ENCODE measurements at regions not wholly inside any gene's neighbourhood (a gene's known extent, or its start where the extent isn't known, plus 50 kb on each side); places are given as distances from the start of the nearest gene placed in this dataset.
"Not testable (repeated sequence)": the region's sequence is repeated elsewhere in the genome, so short reads cannot be mapped to it uniquely, and the experiment has no call there.

DNA sequence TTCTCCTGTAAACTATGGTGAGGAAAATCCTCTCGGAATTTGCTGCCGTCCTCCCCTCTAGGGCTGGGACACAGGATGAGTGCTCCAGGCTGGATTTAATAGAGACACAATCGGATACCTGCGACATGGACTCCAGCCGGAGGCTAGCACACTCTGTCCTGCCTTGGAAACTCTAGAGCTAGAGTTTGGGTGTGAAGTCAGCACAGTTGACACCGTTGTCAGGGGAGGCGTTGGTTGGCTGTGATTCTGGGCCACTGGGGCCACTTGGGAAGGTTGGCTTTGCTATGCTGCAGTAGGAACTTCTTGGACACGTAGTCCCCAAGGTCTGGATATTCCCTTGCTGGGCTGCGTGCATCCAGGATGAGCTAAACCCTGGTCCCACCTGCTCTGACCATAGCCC, 169.4 kb downstream of the NRN1 start:
- H3K4me3 ChIP-seq (ENCODE audit: low read depth, low read length) = no peak overlapping the region
- no peak for DNase-seq (ENCODE audit: low read depth)
- TF ChIP-seq, protein P1, sequence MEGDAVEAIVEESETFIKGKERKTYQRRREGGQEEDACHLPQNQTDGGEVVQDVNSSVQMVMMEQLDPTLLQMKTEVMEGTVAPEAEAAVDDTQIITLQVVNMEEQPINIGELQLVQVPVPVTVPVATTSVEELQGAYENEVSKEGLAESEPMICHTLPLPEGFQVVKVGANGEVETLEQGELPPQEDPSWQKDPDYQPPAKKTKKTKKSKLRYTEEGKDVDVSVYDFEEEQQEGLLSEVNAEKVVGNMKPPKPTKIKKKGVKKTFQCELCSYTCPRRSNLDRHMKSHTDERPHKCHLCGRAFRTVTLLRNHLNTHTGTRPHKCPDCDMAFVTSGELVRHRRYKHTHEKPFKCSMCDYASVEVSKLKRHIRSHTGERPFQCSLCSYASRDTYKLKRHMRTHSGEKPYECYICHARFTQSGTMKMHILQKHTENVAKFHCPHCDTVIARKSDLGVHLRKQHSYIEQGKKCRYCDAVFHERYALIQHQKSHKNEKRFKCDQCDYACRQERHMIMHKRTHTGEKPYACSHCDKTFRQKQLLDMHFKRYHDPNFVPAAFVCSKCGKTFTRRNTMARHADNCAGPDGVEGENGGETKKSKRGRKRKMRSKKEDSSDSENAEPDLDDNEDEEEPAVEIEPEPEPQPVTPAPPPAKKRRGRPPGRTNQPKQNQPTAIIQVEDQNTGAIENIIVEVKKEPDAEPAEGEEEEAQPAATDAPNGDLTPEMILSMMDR (IDR thresholded peaks at IDR 0.05; ENCODE audit: control insufficient read depth, extremely low read depth, insufficient read depth) = no peak

DNA sequence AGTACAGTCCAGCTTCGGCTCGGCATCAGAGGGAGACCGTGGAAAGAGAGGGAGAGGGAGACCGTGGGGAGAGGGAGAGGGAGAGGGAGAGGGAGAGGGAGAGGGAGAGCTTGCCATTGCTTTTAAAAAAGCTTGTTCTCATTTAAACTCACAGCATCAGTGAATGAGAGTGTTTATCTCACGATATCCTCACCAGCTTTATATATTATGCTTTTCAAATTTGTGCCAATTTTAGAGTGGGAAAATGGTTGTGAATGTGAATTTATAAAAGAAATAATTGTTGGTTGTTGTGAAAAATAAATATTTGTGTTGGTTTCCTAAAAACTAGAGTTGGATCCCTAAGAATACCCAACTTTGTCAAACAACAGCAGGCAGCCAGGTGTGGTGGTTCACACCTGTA, 170.1 kb downstream of the NRN1 start:
- DNase-seq (ENCODE audit: low read depth); H3K4me3 ChIP-seq (ENCODE audit: low read depth, low read length): not testable (repeated sequence)

DNA sequence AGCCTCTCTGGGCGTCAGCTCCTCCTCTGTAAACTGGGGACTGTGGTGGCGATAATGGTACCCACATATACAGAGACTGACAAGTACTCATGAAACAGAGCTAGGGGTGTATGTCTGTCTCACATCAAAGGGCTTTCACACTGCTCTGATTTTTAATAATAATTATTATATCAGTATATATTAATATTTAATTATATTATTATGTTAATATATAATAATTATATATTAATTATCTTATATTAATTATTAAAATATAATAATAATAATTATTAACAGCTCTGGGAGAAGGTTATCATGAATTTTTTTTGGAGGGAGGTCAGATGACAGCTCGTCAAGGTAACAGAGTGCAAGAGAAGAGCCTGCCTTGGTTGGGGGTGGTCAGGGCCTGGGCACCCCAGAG, 173.6 kb downstream of the NRN1 start:
- TF ChIP-seq, protein P1 (IDR thresholded peaks at IDR 0.05; ENCODE audit: control insufficient read depth, extremely low read depth, insufficient read depth) = no peak
- DNase-seq (ENCODE audit: low read depth) = no peak
- H3K4me3 ChIP-seq (ENCODE audit: low read depth, low read length) = no peak overlapping the region

DNA sequence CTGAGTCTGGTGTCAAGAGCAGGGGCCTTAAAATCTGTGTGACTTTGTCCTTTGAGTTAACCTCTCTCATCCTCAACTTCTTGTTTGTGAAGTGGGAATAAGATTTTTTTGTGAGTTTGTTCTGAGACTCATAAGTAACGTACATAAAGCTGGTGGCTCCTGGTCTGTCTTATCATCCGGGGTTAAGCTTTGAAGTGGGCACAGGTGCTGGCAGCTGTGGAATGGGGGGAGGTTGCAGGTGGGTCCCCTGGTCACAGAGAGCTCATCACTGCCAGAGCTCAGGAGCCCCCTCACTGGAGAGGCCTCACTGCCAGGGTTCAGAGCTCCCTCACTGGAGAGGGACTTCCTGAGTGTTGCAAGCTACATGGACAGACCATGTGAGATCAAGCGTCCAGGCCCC, 174.1 kb downstream of the NRN1 start:
- H3K4me3 ChIP-seq (ENCODE audit: low read depth, low read length) = no peak overlapping the region
- TF ChIP-seq, protein P1 (IDR thresholded peaks at IDR 0.05; ENCODE audit: control insufficient read depth, extremely low read depth, insufficient read depth) = no peak
- no peak for DNase-seq (ENCODE audit: low read depth)

DNA sequence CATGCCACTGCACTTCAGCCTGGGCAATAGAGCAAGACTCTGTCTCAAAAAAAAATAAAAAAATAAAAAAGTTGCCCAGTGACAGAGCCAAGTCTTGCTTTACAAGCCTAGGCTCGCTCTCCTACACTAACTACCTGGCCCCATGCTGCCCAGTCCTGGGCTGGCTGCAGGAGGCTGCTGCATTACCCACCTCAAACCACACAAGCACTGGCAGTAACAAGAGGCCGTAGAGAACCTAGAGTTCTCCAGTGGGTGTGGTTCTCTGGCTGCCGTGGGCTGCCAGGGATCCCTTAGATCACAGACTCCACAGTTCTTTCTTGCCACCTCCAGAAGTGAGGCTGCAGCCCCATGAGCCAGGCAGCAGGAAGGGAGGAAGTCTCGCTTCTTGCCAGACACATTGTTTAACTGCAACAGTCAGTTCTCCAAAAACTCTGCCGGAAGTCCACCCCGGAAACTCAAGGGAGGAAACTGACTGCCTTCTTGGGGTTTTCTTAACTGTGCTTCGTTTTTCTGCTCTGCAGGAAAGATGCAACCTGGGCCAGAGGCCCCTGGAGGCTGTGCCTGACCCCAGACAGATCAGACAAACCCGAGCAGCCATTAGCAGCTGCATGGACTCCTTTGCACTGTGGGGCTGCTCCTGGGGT, 175.4 kb downstream of the NRN1 start:
- not testable (repeated sequence) for DNase-seq (ENCODE audit: low read depth); H3K4me3 ChIP-seq (ENCODE audit: low read depth, low read length)

DNA sequence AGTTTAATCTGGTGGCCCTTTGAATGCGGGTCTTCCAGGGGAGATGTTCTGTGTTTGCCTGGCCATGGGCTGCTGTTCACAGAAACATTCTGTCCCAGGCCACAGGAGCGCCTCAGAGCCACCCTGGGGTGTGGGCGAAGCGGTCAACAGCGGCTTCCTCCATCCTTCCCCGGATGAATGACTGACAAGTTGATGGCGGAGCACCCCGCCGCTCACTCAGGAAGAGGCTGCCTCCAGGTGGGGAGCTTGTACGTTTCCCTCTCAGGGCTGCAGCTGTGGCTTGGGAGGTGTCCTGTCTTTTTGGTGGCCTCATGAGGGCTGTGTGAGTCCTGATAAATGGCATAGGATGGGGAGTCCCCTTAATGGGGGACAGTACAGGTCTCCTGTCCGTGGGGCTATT, 178.4 kb downstream of the NRN1 start:
- DNase-seq (ENCODE audit: low read depth) = no peak
- TF ChIP-seq, protein P1 (IDR thresholded peaks at IDR 0.05; ENCODE audit: control insufficient read depth, extremely low read depth, insufficient read depth) = no peak
- no peak overlapping the region for H3K4me3 ChIP-seq (ENCODE audit: low read depth, low read length)

DNA sequence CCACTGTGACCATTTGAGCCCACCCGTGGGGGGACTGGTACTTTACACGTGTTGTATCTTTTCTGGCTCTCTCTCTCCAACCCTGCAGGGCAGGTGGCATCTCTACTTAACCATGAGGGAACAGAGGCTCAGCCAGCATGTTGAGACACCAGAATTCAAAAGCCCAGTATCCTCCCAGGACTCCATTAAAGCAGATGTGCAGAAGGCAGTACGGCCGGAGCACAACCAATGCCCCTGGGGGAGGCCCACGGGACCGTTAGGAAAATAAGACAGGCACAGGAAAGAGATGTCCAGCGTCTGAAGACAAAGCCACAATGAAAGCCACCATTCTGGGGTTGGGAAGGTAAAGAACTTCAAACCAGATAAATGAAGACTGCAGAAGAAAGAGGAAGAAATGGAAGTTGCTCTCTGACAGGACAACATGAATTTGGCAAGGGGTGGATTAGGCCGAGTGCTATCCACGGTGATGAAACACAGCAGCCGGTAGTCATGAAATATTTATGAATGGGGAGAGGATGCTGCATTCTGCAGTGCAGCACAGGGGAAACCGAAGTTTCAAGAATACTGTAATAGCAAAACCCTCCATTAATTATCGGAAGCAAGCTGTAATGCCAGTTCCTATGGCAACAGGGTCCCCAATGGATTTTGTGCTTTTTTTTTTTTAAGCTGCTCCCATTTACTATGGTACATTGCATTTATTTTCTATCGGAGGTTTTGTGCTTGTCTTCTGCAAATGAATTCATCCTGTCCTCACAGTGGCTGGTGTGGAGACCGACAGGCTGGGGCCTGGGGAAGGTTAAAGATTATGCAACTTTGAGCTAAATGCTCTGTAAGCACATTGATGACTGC, 179.4 kb downstream of the NRN1 start:
- TF ChIP-seq, protein P1 (IDR thresholded peaks at IDR 0.05; ENCODE audit: control insufficient read depth, extremely low read depth, insufficient read depth) = no peak
- no peak for DNase-seq (ENCODE audit: low read depth)
- H3K4me3 ChIP-seq (ENCODE audit: low read depth, low read length) = no peak overlapping the region

DNA sequence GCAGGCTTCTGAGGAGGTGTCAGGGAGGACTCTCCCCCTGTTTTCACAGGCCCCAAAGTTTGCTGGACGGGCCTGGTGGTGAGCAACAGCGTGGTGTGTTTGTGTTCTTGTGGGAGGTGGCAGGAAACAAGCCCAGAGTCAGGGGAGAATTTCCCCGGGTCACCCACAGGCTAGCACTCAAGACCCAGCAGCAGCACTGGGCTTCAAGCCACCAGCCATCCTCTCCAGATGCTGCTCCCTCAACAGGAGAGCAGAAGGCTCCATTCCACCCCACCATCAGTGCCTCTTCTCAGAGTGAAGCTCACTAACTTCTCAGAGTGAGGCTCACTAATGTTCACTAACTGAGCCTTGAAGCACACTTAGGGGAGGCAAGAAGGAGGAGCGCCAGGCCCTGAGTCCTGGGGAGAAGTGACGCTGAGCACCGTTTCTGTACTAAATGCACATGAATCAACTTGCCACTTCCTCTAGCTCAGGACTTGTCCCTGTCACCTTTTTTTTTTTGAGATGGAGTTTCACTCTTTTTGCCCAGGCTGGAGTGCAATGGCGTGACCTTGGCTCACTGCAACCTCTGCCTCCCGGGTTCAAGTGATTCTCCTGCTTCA, 182.2 kb downstream of the NRN1 start:
- not testable (repeated sequence) for DNase-seq (ENCODE audit: low read depth); H3K4me3 ChIP-seq (ENCODE audit: low read depth, low read length)
